ENCODE measurements at regions not wholly inside any gene's neighbourhood (a gene's known extent, or its start where the extent isn't known, plus 50 kb on each side); places are given as distances from the start of the nearest gene placed in this dataset.

GRCh38 chr4:72893354-72894066 is 176.0 kb downstream of the COX18 start:
- TF ChIP-seq CTCF (IDR thresholded peaks at IDR 0.05; ENCODE audit: insufficient read depth, low read length, poor library complexity, severe bottlenecking) (no peak), EZH2phosphoT487 (conservative IDR thresholded peaks at IDR 0.05; ENCODE audit: low read length) (no peak)

Measured in SU-DHL-6 (cell line).